ENCODE measurements at regions not wholly inside any gene's neighbourhood (a gene's known extent, or its start where the extent isn't known, plus 50 kb on each side); places are given as distances from the start of the nearest gene placed in this dataset.

DNA sequence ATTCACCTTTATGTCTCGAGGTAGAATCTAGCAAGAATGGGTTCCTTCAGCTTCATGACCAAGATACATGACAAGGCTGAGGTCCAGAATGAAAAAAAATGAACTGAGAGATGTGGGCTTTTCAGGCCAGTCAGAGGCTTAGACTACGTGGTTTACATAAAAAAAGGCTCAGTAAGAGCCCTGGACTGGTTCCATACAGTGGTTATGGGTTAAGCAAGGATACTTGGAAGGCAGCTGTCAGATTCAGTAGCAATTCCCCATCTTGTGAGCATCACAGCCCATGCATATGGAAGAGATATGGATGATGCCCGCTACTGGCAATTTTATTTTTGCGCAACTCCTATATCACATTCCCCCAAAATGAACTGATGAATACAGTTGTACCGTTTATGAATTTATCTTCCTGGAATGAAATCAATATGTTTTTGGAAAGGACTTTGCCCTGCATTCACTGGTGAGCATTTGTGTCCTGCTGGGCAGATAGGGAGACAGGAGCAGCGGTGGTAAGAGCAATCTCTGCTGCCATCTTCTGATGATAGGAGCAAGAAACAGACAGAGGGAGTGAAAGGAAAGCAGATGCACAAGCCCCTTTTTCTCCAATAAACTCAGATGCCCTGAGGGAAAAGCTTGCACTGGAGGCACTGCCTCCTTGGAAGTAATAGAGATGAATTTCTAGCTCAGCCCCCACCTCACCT, 280.4 kb downstream of the GALC start:
- FAIRE-seq: no peak

DNA sequence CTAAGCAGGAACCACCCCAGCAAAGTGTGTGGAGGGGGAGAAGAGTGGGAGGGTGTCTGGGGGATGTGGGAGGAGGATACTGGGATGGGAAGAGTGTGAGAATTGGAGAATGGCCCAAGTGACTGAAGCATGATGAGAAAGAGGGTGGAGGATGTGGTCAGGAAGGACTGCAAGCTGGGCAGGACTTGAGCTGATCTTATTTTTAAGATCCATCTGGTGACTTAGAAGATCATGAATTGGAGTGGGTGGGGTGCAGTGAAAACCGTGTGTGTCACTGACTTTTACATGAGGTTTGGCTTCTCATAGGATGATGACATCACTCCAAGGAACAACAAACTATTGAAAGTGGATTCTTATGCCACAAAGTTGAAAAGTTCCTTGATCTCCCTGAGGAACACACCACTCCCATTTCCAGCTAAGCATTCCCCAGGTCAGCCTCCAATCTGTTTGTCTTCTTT, 287.5 kb downstream of the GALC start:
- FAIRE-seq: no peak

GRCh38 chr14:87698481-87698880, 294.5 kb downstream of the GALC start:
- FAIRE-seq: no peak

DNA sequence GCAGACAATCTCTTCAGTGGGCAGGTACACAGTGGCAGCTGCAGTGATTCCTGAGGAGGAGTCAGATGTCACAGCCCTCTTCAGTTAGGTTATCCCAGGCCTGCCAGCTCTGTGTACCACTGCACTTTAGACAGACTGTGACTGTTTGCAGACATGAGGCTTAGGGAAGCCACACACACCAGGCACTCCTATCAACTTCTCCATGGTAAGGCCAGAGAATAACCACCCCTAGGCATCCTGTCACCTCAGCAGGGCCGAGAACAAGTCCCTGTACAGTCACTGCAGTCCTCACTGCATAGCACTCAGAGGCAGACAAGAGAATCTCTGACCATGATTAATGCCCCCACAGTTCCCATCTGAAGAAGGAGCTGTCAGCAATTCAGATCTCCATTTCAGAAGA, 296.5 kb downstream of the GALC start:
- FAIRE-seq: no peak

GRCh38 chr14:87691042-87691881, 301.7 kb downstream of the GALC start:
- no peak for FAIRE-seq

DNA sequence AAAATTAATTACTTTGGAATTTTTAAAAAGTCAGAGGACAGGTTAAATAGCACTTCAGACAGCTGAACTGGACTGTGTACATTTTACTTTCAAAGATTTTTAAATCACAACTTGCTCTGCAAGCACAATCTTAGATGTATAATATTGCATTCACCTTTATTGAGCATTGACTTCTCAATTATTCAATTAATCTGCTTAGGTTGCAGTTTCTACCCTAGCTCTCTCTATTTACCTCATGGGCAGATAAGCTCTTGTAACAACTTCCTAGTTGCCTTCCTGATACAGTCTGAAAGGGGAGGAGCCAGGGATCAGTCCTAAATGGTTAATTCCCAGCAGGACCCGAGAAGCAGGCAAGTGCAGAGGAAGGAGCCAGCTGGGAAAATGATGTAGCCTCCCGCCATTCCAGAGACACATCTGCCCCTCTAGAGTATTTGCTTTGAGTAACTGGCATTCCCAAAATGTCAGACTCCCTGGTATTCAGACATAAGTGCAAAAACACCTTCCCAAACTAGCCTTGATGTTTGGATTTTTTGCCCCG, 302.8 kb downstream of the GALC start:
- no peak for FAIRE-seq

DNA sequence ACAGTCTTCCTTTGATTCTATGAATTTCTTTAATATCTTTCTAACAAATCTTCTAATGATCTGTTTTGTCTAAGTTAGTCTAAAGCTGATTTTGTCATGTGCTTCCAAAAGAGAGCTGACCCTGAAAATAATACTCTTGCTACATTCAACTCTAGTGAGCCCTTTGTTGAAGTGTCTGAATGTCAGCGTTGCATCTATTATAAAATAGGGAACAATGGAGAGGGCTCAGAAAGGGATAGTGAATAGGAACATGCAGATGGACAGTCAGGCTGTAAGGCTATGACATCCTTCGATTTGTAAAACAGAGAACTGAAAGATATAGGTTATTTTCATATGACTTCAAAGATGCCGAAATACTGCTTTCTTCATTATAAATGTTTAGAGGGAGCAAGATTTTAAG, 304.5 kb downstream of the GALC start:
- no peak for FAIRE-seq

DNA sequence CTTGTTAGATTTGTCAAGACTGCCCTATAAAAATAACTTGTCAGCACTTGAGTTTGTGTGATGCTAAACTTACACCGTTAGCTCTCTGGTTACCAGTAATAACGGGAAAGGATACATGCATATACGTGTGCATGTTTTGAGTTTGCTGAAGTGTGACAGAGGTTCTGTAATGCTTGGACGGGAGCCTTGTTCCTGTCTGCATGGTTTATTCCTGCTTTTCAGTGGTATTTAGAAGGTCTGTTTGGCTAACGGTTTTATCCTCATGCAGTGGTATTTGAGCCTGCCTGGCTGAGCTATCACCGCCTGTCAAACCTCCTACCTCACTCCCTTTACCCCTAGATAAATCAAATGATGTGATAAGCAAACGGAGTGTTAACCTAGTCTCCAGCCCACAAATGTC, 305.6 kb downstream of the GALC start:
- no peak for FAIRE-seq

GRCh38 chr14:87686746-87687145, 306.2 kb downstream of the GALC start:
- no peak for FAIRE-seq

GRCh38 chr14:87679866-87680265, 313.1 kb downstream of the GALC start:
- FAIRE-seq: no peak

- FAIRE-seq: no peak
Observed at GRCh38 chr14:87678624-87679023, 314.4 kb downstream of the GALC start.

- FAIRE-seq: no peak
Observed at GRCh38 chr14:87676814-87677437, 316.1 kb downstream of the GALC start.

GRCh38 chr14:87667659-87668058, 325.3 kb downstream of the GALC start:
- FAIRE-seq: no peak

GRCh38 chr14:87656315-87656714, 336.7 kb downstream of the GALC start:
- no peak for FAIRE-seq

DNA sequence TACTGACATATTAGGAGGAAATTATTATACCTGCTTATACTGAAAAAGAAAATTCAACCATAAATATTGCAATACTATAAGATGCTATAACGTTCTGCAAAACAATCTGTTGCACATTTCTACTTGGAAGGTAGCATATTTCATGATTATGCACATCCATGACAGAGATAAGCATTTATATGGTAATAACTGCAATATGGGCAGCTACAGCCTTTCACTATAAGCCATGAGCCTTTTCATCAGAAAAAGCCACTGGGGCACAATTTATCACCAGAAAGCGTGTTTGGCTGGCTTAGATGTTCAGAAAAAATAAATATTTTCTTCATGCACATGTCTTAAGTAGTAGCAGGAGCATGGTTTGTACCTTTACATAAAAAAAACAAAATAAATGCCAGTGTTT, 340.7 kb downstream of the GALC start:
- no peak for FAIRE-seq

DNA sequence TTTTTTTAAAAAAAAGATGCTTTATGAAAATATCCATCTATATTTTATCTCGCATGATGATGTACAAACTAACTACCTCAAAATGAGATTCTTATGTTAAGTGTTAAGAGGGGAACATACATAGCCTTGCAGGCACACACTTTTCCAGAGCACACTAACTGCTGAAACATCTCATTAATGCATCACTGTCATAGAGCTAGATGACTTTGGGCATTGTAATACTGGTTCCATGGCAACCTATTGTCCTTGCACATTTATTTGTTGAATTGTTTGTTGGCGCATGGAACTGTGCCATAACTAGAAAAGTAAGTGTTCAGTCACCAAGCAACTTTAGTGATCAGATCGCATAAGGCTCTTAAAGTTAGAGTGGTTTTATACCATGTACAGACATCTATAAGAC, 348.3 kb downstream of the GALC start:
- FAIRE-seq: no peak

- FAIRE-seq: no peak
Observed at GRCh38 chr14:87643005-87643404, 350.0 kb downstream of the GALC start.

DNA sequence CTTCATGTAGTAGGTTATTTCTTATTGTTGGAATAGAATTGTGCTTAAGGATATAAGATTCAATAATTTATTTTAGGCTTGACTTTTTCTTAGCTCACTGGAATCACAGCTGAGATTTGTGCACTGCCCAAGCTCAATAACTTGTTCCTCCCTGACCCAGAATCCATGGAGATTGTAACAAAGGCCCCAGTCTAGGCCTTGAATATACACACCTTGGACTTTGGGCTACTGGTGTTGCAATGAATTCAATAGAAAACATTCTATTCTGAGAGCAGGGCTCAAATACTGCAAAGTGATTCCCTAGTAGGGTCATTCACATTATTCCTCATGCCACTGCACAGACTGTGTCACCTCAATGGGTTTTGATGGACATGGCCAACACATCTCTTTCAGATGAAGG, 352.4 kb downstream of the GALC start:
- no peak for FAIRE-seq

DNA sequence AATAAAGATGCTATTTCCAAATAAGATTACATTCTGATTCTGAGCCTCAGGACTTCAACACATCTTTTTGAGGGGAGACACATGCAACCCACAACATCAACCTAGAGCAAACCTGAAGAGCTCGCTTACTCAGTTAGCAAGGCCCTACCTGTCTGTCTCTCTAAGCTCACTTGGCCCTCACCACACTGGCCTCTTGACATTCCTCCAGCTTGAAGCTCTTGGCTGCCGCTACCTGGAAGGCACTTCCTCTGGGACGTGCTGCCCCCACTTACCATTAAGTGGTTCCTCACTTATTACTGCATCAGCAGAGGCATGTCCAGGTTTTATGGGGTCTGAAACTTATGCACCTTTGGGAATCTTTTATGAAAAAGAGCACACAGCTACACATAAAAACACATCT, 354.8 kb downstream of the GALC start:
- FAIRE-seq: no peak

DNA sequence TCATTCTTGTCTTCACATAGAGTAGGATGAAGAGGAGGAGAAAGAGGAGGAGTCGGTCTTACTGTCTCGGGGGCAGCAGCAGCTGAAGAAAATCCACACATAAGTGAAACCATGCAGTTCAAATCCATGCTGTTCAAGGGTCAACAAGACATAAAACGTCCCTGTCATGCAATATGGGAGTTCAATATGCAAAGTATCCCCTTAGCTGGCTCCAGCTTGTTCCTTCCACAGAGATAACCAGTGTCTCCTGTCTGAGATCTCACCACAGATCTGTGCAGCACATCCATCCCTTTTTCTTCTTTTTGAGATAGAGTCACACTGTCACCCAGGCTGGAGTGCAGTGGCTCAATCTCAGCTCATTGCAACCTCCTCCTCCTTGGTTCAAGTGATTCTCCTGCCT, 357.5 kb downstream of the GALC start:
- no peak for FAIRE-seq

- no peak for FAIRE-seq
Observed at GRCh38 chr14:87632796-87633195, 360.2 kb downstream of the GALC start.

GRCh38 chr14:87630846-87631245, 362.1 kb downstream of the GALC start:
- no peak for FAIRE-seq

- no peak for FAIRE-seq
Observed at GRCh38 chr14:87629788-87630187, 363.2 kb downstream of the GALC start.

DNA sequence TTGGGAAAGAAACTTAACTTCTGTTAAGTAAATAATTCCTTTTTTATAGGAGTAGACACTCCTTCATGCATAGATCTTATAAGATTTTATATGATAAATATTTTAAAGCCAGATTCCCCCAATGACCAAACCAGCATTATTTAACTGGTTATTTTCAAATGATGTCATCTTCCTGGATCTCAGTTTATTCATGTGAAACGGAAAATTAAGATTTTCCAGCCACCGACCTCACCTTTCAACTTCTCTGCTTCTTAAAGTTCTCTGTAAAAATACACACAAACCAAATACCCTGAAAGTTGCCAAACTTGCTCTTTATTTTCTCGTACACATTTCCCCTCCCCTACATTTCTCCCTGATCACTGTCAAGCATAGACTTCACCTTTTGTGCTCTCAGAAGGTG, 364.2 kb downstream of the GALC start:
- FAIRE-seq: no peak
